B cell (primary cell): ENCODE measurements at regions not wholly inside any gene's neighbourhood (a gene's known extent, or its start where the extent isn't known, plus 50 kb on each side); places are given as distances from the start of the nearest gene placed in this dataset.

Experiments used
- ATAC-seq: fragments of 200-7000 bp; cut with Tn5 transposase; one replicate; pipeline ENCODE4 v1.10.0; 2021; ENCODE audit warnings: low read depth, mild to moderate bottlenecking, moderate number of reproducible peaks, moderate library complexity
- CTCF ChIA-PET: fragments of 350-600 bp; sonication (Branson Sonifier 250); formaldehyde crosslinking; loops from one replicate; lab custom pipeline; 2021; ENCODE audit warnings: antibody characterized with exemption, inconsistent platforms; lab: Charles Lee
- POLR2A ChIA-PET: fragments of 350-600 bp; sonication (Branson Sonifier 250); formaldehyde crosslinking; loops from one replicate; lab custom pipeline; 2021; ENCODE audit warnings: antibody characterized with exemption; lab: Charles Lee
- DNase-seq: peaks from one replicate; pipeline ENCODE4 v3.0.0; 2013
- H2AFZ ChIP-seq: 2 replicates; pipeline ENCODE4 v1.6.1; 2012; ENCODE audit warnings: mild to moderate bottlenecking, low read depth, low read length; ENCODE audit not compliant: insufficient read depth, poor library complexity, severe bottlenecking
- H3K27ac ChIP-seq, 2 donors: 1 replicate in 1 of 2; 2 replicates in 1 of 2; pipeline ENCODE4 v1.5.1; 2012 to 2013; ENCODE audit warnings: low read length in 2 of 2, mild to moderate bottlenecking in 2 of 2, moderate library complexity in 1 of 2
- H3K27me3 ChIP-seq, 4 experiments: fragments of 200-600 bp in 1 of 4; sonication (generic) in 1 of 4; replicated peaks in 1 of 4; 1 replicate in 2 of 4; 2 replicates in 2 of 4; pipeline versions ENCODE4 v1.6.1 to v1.7.0; 2013 to 2016; ENCODE audit warnings: low read length in 3 of 4, mild to moderate bottlenecking in 2 of 4, mixed read lengths in 1 of 4, moderate library complexity in 1 of 4; ENCODE audit not compliant: insufficient read depth in 4 of 4, control insufficient read depth in 3 of 4; ENCODE audit errors: control extremely low read depth in 1 of 4
- H3K36me3 ChIP-seq, 2 experiments: replicated peaks in 1 of 2; 1 replicate in 1 of 2; 2 replicates in 1 of 2; pipeline versions ENCODE4 v1.6.1 to v1.7.1; 2013; ENCODE audit warnings: low read length in 1 of 2; ENCODE audit not compliant: insufficient read depth in 2 of 2, control insufficient read depth in 1 of 2; ENCODE audit errors: control extremely low read depth in 1 of 2, extremely low read depth in 1 of 2
- H3K4me1 ChIP-seq, 2 donors: fragments of 200-600 bp in 1 of 2; sonication (generic) in 1 of 2; 1 replicate in 1 of 2; 2 replicates in 1 of 2; pipeline versions ENCODE4 v1.5.1 to v1.6.1; 2013 to 2017; ENCODE audit warnings: low read length in 2 of 2; ENCODE audit not compliant: control insufficient read depth in 2 of 2, insufficient read depth in 2 of 2
- H3K4me2 ChIP-seq: replicated peaks from 2 replicates; pipeline ENCODE3; 2012; ENCODE audit warnings: mild to moderate bottlenecking, low read depth, low read length; ENCODE audit not compliant: poor library complexity, severe bottlenecking
- H3K4me3 ChIP-seq, 5 experiments: fragments of 200-600 bp in 1 of 5; sonication (generic) in 1 of 5; 1 replicate in 3 of 5; 2 replicates in 2 of 5; pipeline versions ENCODE4 v1.5.1 to v1.7.0; 2011 to 2016; ENCODE audit warnings: low read length in 4 of 5, mild to moderate bottlenecking in 4 of 5, low read depth in 2 of 5, control low read depth in 1 of 5, moderate library complexity in 1 of 5; ENCODE audit not compliant: insufficient read depth in 1 of 5; ENCODE audit errors: control extremely low read depth in 1 of 5, extremely low read depth in 1 of 5
- H3K79me2 ChIP-seq: fragments of 200-600 bp; sonication (generic); one replicate; pipeline ENCODE4 v1.6.0; 2016; ENCODE audit warnings: low read length; ENCODE audit not compliant: control insufficient read depth, insufficient read depth
- H3K9ac ChIP-seq: fragments of 200-600 bp; sonication (generic); 2 replicates; pipeline ENCODE4 v1.6.1; 2017; ENCODE audit warnings: mild to moderate bottlenecking, low read length, moderate library complexity
- H3K9me3 ChIP-seq, 3 donors: one replicate each; pipeline versions ENCODE4 v1.6.1 to v1.7.1; 2013; ENCODE audit warnings: low read length in 2 of 3; ENCODE audit not compliant: control insufficient read depth in 2 of 3, insufficient read depth in 1 of 3; ENCODE audit errors: control extremely low read depth in 1 of 3
- H4K20me1 ChIP-seq: 2 replicates; pipeline ENCODE4 v1.6.0; 2012; ENCODE audit warnings: mild to moderate bottlenecking, low read length; ENCODE audit not compliant: insufficient read depth, control insufficient read depth, poor library complexity, severe bottlenecking
- H3K27ac Mint-ChIP-seq: one replicate; pipeline ENCODE4 v1.8.0; 2021; ENCODE audit warnings: mixed read lengths
- H3K27me3 Mint-ChIP-seq: one replicate; pipeline ENCODE4 v1.8.0; 2021; ENCODE audit warnings: mixed read lengths
- H3K4me1 Mint-ChIP-seq: one replicate; pipeline ENCODE4 v1.8.0; 2021; ENCODE audit warnings: mixed read lengths
- H3K4me3 Mint-ChIP-seq: one replicate; pipeline ENCODE4 v1.8.0; 2021; ENCODE audit warnings: mixed read lengths
- H3K9me3 Mint-ChIP-seq: one replicate; pipeline ENCODE4 v1.8.0; 2022; ENCODE audit warnings: mixed read lengths; ENCODE audit not compliant: insufficient read depth
- EZH2 ChIP-seq: IDR thresholded peaks from 2 replicates; pipeline ENCODE4 v1.6.1; 2012; ENCODE audit warnings: borderline replicate concordance, low read depth, mild to moderate bottlenecking, moderate library complexity, low read length; ENCODE audit not compliant: insufficient read depth, poor library complexity, severe bottlenecking
- WGBS: methylation state at CpG from one replicate; pipeline ENCODE4 v1.1.5; 2013; ENCODE audit warnings: missing lambda C conversion rate; ENCODE audit not compliant: insufficient coverage; 5-methylcytosine and 5-hydroxymethylcytosine counted together
- intact Hi-C: fragments of 100-400 bp; cut with micrococcal nuclease; formaldehyde crosslinking; loops from one replicate; pipeline ENCODE4 v1.10.0; 2022
- TF ChIP-seq, protein P1 (sequence below): fragments of 200-600 bp; IDR thresholded peaks from one replicate; pipeline ENCODE4 v1.8.0; 2022; ENCODE audit warnings: antibody characterized with exemption, mild to moderate bottlenecking

DNA sequence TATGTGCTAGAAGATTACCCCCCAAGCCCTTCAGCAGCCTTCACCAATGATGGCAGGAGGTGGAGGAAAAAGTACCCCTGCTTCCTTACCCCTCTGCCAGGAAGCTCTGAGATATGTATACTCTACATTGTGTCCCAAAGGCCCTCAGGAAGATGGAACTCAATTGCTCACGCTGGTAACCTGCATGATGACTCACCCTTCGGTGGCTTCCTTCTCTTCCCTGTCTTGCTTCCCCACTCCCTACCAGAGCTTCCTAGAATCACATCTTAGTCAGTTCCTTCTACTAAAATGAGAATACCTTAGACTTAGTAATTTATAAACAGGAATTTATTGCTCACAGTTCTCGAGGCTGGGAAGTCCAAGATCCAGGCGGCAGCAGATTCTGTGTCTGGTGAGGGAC is 405.6 kb downstream of the TYW1 start:
- no peak overlapping the region for H3K4me3 Mint-ChIP-seq
- Histone ChIP-seq H3K79me2 (no peaks in the 10 kb centered on the region), H3K4me2 (no peak overlapping the region), H3K4me3 (no peak overlapping the region), H3K9ac (no peak overlapping the region), H3K9me3 (peaks cover 0 to 20% (median 0%) of the 10 kb centered on the region in 3 donors), H3K4me1 (no peaks in the 10 kb centered on the region), H4K20me1 (no peaks in the 10 kb centered on the region), H2AFZ (no peak overlapping the region), H3K36me3 (no peaks in the 10 kb centered on the region), H3K27me3 (no peaks in the 10 kb centered on the region), H3K27ac (no peak overlapping the region)
- no peak for ATAC-seq
- peaks cover 4% of the 10 kb centered on the region for H3K27me3 Mint-ChIP-seq
- TF ChIP-seq, protein P1, sequence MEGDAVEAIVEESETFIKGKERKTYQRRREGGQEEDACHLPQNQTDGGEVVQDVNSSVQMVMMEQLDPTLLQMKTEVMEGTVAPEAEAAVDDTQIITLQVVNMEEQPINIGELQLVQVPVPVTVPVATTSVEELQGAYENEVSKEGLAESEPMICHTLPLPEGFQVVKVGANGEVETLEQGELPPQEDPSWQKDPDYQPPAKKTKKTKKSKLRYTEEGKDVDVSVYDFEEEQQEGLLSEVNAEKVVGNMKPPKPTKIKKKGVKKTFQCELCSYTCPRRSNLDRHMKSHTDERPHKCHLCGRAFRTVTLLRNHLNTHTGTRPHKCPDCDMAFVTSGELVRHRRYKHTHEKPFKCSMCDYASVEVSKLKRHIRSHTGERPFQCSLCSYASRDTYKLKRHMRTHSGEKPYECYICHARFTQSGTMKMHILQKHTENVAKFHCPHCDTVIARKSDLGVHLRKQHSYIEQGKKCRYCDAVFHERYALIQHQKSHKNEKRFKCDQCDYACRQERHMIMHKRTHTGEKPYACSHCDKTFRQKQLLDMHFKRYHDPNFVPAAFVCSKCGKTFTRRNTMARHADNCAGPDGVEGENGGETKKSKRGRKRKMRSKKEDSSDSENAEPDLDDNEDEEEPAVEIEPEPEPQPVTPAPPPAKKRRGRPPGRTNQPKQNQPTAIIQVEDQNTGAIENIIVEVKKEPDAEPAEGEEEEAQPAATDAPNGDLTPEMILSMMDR = no peak
- TF ChIP-seq EZH2 = no peak
- DNase-seq = no peak
- ChIA-PET CTCF (interaction anchor here (0.6 kb wide), 1 partner anchor 15 kb away, joined by 4 read pairs; no protein-coding TSS in a partner anchor), POLR2A (no interaction called here)
- intact Hi-C loops = no loop called here
- H3K9me3 Mint-ChIP-seq = peaks cover 4% of the 10 kb centered on the region
- H3K27ac Mint-ChIP-seq = no peak overlapping the region
- H3K4me1 Mint-ChIP-seq = no peaks in the 10 kb centered on the region
- WGBS = 90% methylated on average over 2 of the region's 4 CpGs

DNA sequence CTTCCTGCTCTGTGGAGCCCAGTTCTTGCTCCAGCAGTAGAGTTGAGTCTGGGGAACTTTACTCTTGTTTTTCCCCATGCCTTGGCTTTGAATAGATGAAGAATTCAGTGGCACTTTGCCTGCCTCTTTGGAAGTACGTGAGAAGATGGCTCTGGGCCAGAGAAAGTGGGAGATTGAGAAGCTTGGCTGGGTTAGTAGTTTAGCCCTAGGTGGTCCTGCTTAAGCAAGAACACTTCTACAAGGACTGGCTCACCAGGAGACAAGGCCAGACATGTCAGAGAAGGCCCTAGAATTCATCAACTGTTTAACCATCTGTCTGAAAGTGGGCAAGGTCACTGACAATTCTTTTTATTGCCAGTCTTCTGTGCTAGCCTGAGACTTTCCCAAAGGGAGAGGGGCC is 410.3 kb downstream of the TYW1 start:
- intact Hi-C loops = no loop called here
- Histone ChIP-seq H3K36me3 (no peaks in the 10 kb centered on the region), H3K9me3 (peaks cover 0 to 4% (median 0%) of the 10 kb centered on the region in 3 donors), H3K9ac (no peak overlapping the region), H4K20me1 (no peaks in the 10 kb centered on the region), H3K4me1 (no peaks in the 10 kb centered on the region), H3K27ac (no peak overlapping the region), H3K79me2 (no peaks in the 10 kb centered on the region), H3K4me2 (no peak overlapping the region), H3K4me3 (no peak overlapping the region), H2AFZ (no peak overlapping the region), H3K27me3 (no peaks in the 10 kb centered on the region)
- no peak for ATAC-seq
- TF ChIP-seq, protein P1 = no peak
- TF ChIP-seq EZH2 = no peak
- ChIA-PET POLR2A (no interaction called here), CTCF (no interaction called here)
- H3K27ac Mint-ChIP-seq = no peak overlapping the region
- peaks cover 4% of the 10 kb centered on the region for H3K27me3 Mint-ChIP-seq
- H3K4me1 Mint-ChIP-seq = no peaks in the 10 kb centered on the region
- WGBS = no CpG with 5 or more reads among the region's 1 CpG
- no peak for DNase-seq
- no peak overlapping the region for H3K4me3 Mint-ChIP-seq
- H3K9me3 Mint-ChIP-seq = no peaks in the 10 kb centered on the region
